Naive B cell (primary cell): ENCODE measurements at regions not wholly inside any gene's neighbourhood (a gene's known extent, or its start where the extent isn't known, plus 50 kb on each side); places are given as distances from the start of the nearest gene placed in this dataset.
"Not testable (repeated sequence)": the region's sequence is repeated elsewhere in the genome, so short reads cannot be mapped to it uniquely, and the experiment has no call there.

Experiments used
- ATAC-seq, 2 donors: fragments of 150-1000 bp; cut with Tn5 transposase; 2 replicates each; pipeline ENCODE4 v1.10.0; 2021; ENCODE audit warnings: low read depth in 2 of 2, mild to moderate bottlenecking in 2 of 2, moderate library complexity in 2 of 2
- DNase-seq: peaks from one replicate; pipeline ENCODE4 v3.0.0; 2022
- H3K27ac Mint-ChIP-seq, 6 donors: one replicate each; pipeline ENCODE4 v1.8.0; 2020 to 2022; ENCODE audit warnings: mild to moderate bottlenecking in 6 of 6, mixed read lengths in 6 of 6, moderate library complexity in 5 of 6, inconsistent platforms in 2 of 6
- H3K27me3 Mint-ChIP-seq, 3 donors: one replicate each; pipeline ENCODE4 v1.8.0; 2021 to 2022; ENCODE audit warnings: mixed read lengths in 3 of 3, mild to moderate bottlenecking in 1 of 3
- H3K36me3 Mint-ChIP-seq, 2 donors: one replicate each; pipeline ENCODE4 v1.8.0; 2020 to 2022; ENCODE audit warnings: mixed read lengths in 2 of 2, inconsistent platforms in 1 of 2, mild to moderate bottlenecking in 1 of 2
- H3K4me1 Mint-ChIP-seq, 3 donors: one replicate each; pipeline ENCODE4 v1.8.0; 2020 to 2022; ENCODE audit warnings: mixed read lengths in 3 of 3, inconsistent platforms in 1 of 3, mild to moderate bottlenecking in 1 of 3, moderate library complexity in 1 of 3
- H3K4me3 Mint-ChIP-seq, 8 donors: one replicate each; pipeline ENCODE4 v1.8.0; 2020 to 2022; ENCODE audit warnings: mild to moderate bottlenecking in 8 of 8, mixed read lengths in 8 of 8, moderate library complexity in 8 of 8, inconsistent platforms in 2 of 8
- H3K9me3 Mint-ChIP-seq, 7 donors: one replicate each; pipeline ENCODE4 v1.8.0; 2020 to 2022; ENCODE audit warnings: mixed read lengths in 7 of 7, mild to moderate bottlenecking in 5 of 7, inconsistent platforms in 2 of 7, moderate library complexity in 1 of 7

GRCh38 chr4:188986271-188986689, 847.0 kb downstream of the TRIML1 start:
- Mint-ChIP-seq H3K36me3 (no peaks in the 10 kb centered on the region), H3K27ac (no peak overlapping the region), H3K4me3 (no peak overlapping the region), H3K27me3 (no peaks in the 10 kb centered on the region), H3K9me3 (peaks cover 0 to 14% (median 2%) of the 10 kb centered on the region in 7 donors), H3K4me1 (no peaks in the 10 kb centered on the region)
- ATAC-seq (no peak), DNase-seq (no peak)

GRCh38 chr4:188987011-188987410, 847.8 kb downstream of the TRIML1 start:
- H3K36me3 Mint-ChIP-seq: no peaks in the 10 kb centered on the region
- H3K9me3 Mint-ChIP-seq: peaks cover 0 to 14% (median 2%) of the 10 kb centered on the region in 7 donors
- no peaks in the 10 kb centered on the region for H3K4me1 Mint-ChIP-seq
- H3K27me3 Mint-ChIP-seq: no peaks in the 10 kb centered on the region
- no peak overlapping the region for H3K27ac Mint-ChIP-seq
- DNase-seq (no peak), ATAC-seq (no peak)
- no peak overlapping the region for H3K4me3 Mint-ChIP-seq

- H3K36me3 Mint-ChIP-seq: no peaks in the 10 kb centered on the region
- no peaks in the 10 kb centered on the region for H3K4me1 Mint-ChIP-seq
- H3K9me3 Mint-ChIP-seq: peaks cover 0 to 14% (median 2%) of the 10 kb centered on the region in 7 donors
- H3K27ac Mint-ChIP-seq: no peak overlapping the region
- ATAC-seq (no peak), DNase-seq (no peak)
- H3K4me3 Mint-ChIP-seq: no peak overlapping the region
- H3K27me3 Mint-ChIP-seq: no peaks in the 10 kb centered on the region
These were observed 848.9 kb downstream of the TRIML1 start for GRCh38 chr4:188988131-188988530.

- ATAC-seq (no peak), DNase-seq (no peak)
- Mint-ChIP-seq H3K36me3 (no peaks in the 10 kb centered on the region), H3K4me3 (no peak overlapping the region), H3K27me3 (no peaks in the 10 kb centered on the region), H3K4me1 (no peaks in the 10 kb centered on the region), H3K27ac (no peak overlapping the region), H3K9me3 (peaks cover 0 to 13% (median 2%) of the 10 kb centered on the region in 7 donors)
These were observed 850.1 kb downstream of the TRIML1 start for GRCh38 chr4:188989371-188989770.

- Mint-ChIP-seq H3K4me1 (no peaks in the 10 kb centered on the region), H3K27me3 (no peaks in the 10 kb centered on the region)
- no peak for ATAC-seq
These were observed 853.5 kb downstream of the TRIML1 start for GRCh38 chr4:188992706-188993105.

GRCh38 chr4:188993871-188994270, 854.6 kb downstream of the TRIML1 start:
- H3K36me3 Mint-ChIP-seq: no peaks in the 10 kb centered on the region
- H3K9me3 Mint-ChIP-seq: peaks cover 0 to 7% (median 0%) of the 10 kb centered on the region in 7 donors
- no peaks in the 10 kb centered on the region for H3K27me3 Mint-ChIP-seq
- ATAC-seq (no peak), DNase-seq (no peak)
- no peak overlapping the region for H3K4me3 Mint-ChIP-seq
- no peaks in the 10 kb centered on the region for H3K4me1 Mint-ChIP-seq
- no peak overlapping the region for H3K27ac Mint-ChIP-seq

More at GRCh38 chr4:188992706-188993105, 853.5 kb downstream of the TRIML1 start:
- H3K27ac Mint-ChIP-seq: no peak overlapping the region
- H3K4me3 Mint-ChIP-seq: no peak overlapping the region
- peaks cover 0 to 8% (median 0%) of the 10 kb centered on the region in 7 donors for H3K9me3 Mint-ChIP-seq
- H3K36me3 Mint-ChIP-seq: no peaks in the 10 kb centered on the region
- no peak for DNase-seq

- Mint-ChIP-seq H3K4me3 (no peak overlapping the region), H3K27ac (no peak overlapping the region), H3K36me3 (no peaks in the 10 kb centered on the region), H3K9me3 (peaks cover 0 to 7% (median 3%) of the 10 kb centered on the region in 7 donors), H3K4me1 (no peaks in the 10 kb centered on the region), H3K27me3 (no peaks in the 10 kb centered on the region)
- no peak for ATAC-seq
- DNase-seq: no peak
These were observed 862.2 kb downstream of the TRIML1 start for GRCh38 chr4:189001283-189001970.

GRCh38 chr4:189001971-189002450, 862.8 kb downstream of the TRIML1 start:
- Mint-ChIP-seq H3K9me3 (peaks cover 0 to 7% (median 3%) of the 10 kb centered on the region in 7 donors), H3K4me3 (no peak overlapping the region), H3K36me3 (no peaks in the 10 kb centered on the region), H3K4me1 (no peaks in the 10 kb centered on the region), H3K27ac (no peak overlapping the region), H3K27me3 (no peaks in the 10 kb centered on the region)
- ATAC-seq (no peak), DNase-seq (no peak)

- H3K27ac Mint-ChIP-seq: no peak overlapping the region
- no peaks in the 10 kb centered on the region for H3K27me3 Mint-ChIP-seq
- DNase-seq (no peak), ATAC-seq (no peak)
- no peaks in the 10 kb centered on the region for H3K36me3 Mint-ChIP-seq
- no peaks in the 10 kb centered on the region for H3K4me1 Mint-ChIP-seq
- H3K4me3 Mint-ChIP-seq: no peak overlapping the region
- H3K9me3 Mint-ChIP-seq: peaks cover 0 to 7% (median 4%) of the 10 kb centered on the region in 7 donors
These were observed 863.2 kb downstream of the TRIML1 start for GRCh38 chr4:189002475-189002874.

GRCh38 chr4:189010452-189011217, 871.4 kb downstream of the TRIML1 start:
- H3K4me1 Mint-ChIP-seq, H3K27me3 Mint-ChIP-seq, H3K4me3 Mint-ChIP-seq, DNase-seq, H3K36me3 Mint-ChIP-seq, H3K27ac Mint-ChIP-seq, ATAC-seq: not testable (repeated sequence)
- peaks cover 4 to 13% (median 7%) of the 10 kb centered on the region in 7 donors for H3K9me3 Mint-ChIP-seq

- ATAC-seq: no peak
- H3K27me3 Mint-ChIP-seq: no peaks in the 10 kb centered on the region
- H3K36me3 Mint-ChIP-seq: no peaks in the 10 kb centered on the region
- no peak for DNase-seq
- H3K27ac Mint-ChIP-seq: no peak overlapping the region
- H3K4me1 Mint-ChIP-seq: no peaks in the 10 kb centered on the region
- no peak overlapping the region for H3K4me3 Mint-ChIP-seq
- H3K9me3 Mint-ChIP-seq: peaks cover 0 to 12% (median 5%) of the 10 kb centered on the region in 7 donors
These were observed 882.6 kb downstream of the TRIML1 start for GRCh38 chr4:189021831-189022230.

- Mint-ChIP-seq H3K27ac (no peak overlapping the region), H3K36me3 (no peaks in the 10 kb centered on the region), H3K27me3 (no peaks in the 10 kb centered on the region), H3K9me3 (peaks cover 0 to 12% (median 5%) of the 10 kb centered on the region in 7 donors), H3K4me3 (no peak overlapping the region), H3K4me1 (no peaks in the 10 kb centered on the region)
- ATAC-seq (no peak), DNase-seq (no peak)
These were observed 883.3 kb downstream of the TRIML1 start for GRCh38 chr4:189022440-189023035.

- Mint-ChIP-seq H3K4me1 (no peaks in the 10 kb centered on the region), H3K9me3 (peaks cover 0 to 4% (median 0%) of the 10 kb centered on the region in 7 donors), H3K27me3 (no peaks in the 10 kb centered on the region), H3K4me3 (no peak overlapping the region), H3K27ac (no peak overlapping the region), H3K36me3 (no peaks in the 10 kb centered on the region)
- DNase-seq (no peak), ATAC-seq (no peak)
These were observed 890.8 kb downstream of the TRIML1 start for GRCh38 chr4:189029976-189030504.
